CD4-positive, alpha-beta T cell (primary cell): ENCODE measurements at regions not wholly inside any gene's neighbourhood (a gene's known extent, or its start where the extent isn't known, plus 50 kb on each side); places are given as distances from the start of the nearest gene placed in this dataset.
"Not testable (repeated sequence)": the region's sequence is repeated elsewhere in the genome, so short reads cannot be mapped to it uniquely, and the experiment has no call there.

Experiments
- ATAC-seq: fragments of 200-7000 bp; cut with Tn5 transposase; one replicate; pipeline ENCODE4 v1.10.0; 2022; ENCODE audit warnings: mild to moderate bottlenecking; ENCODE audit not compliant: poor library complexity
- CTCF ChIA-PET: fragments of 350-600 bp; sonication (Branson Sonifier 250); formaldehyde crosslinking; loops from one replicate; lab custom pipeline; 2021; ENCODE audit warnings: antibody characterized with exemption, inconsistent platforms; lab: Charles Lee
- POLR2A ChIA-PET: fragments of 350-600 bp; sonication (Branson Sonifier 250); formaldehyde crosslinking; loops from one replicate; lab custom pipeline; 2021; ENCODE audit warnings: antibody characterized with exemption, inconsistent platforms; lab: Charles Lee
- DNase-seq, 14 experiments: peaks; one replicate each; pipeline ENCODE4 v3.0.0-alpha.2; 2013 to 2020; ENCODE audit warnings: mixed read lengths in 2 of 14
- H3K27ac ChIP-seq, 2 donors: one replicate each; pipeline versions ENCODE4 v1.5.1 to v1.7.0; 2013; ENCODE audit warnings: low read length in 2 of 2, low read depth in 1 of 2, mild to moderate bottlenecking in 1 of 2
- H3K27me3 ChIP-seq, 2 experiments: 1 replicate in 1 of 2; 2 replicates in 1 of 2; pipeline versions ENCODE4 v1.6.1 to v1.7.0; 2013; ENCODE audit warnings: low read length in 2 of 2, control low read depth in 1 of 2, mild to moderate bottlenecking in 1 of 2, moderate library complexity in 1 of 2; ENCODE audit not compliant: insufficient read depth in 2 of 2, control insufficient read depth in 1 of 2
- H3K36me3 ChIP-seq: one replicate; pipeline ENCODE4 v1.6.1; 2013; ENCODE audit warnings: low read length, control low read depth; ENCODE audit not compliant: insufficient read depth
- H3K4me1 ChIP-seq: one replicate; pipeline ENCODE4 v1.6.1; 2013; ENCODE audit warnings: low read length, control low read depth; ENCODE audit not compliant: insufficient read depth
- H3K4me3 ChIP-seq: one replicate; pipeline ENCODE4 v1.5.1; 2013; ENCODE audit warnings: mild to moderate bottlenecking, low read length, moderate library complexity
- H3K9me3 ChIP-seq, 2 experiments: 1 replicate in 1 of 2; 2 replicates in 1 of 2; pipeline versions ENCODE4 v1.6.1 to v1.7.0; 2013; ENCODE audit warnings: low read length in 2 of 2, mild to moderate bottlenecking in 2 of 2, control low read depth in 1 of 2, moderate library complexity in 1 of 2; ENCODE audit not compliant: control insufficient read depth in 1 of 2, insufficient read depth in 1 of 2
- H3K27ac Mint-ChIP-seq: one replicate; pipeline ENCODE4 v1.8.0; 2020; ENCODE audit warnings: mixed read lengths
- H3K27me3 Mint-ChIP-seq: one replicate; pipeline ENCODE4 v1.8.0; 2021; ENCODE audit warnings: mixed read lengths
- H3K36me3 Mint-ChIP-seq: one replicate; pipeline ENCODE4 v1.8.0; 2021; ENCODE audit warnings: low read depth, mixed read lengths
- H3K4me1 Mint-ChIP-seq: one replicate; pipeline ENCODE4 v1.8.0; 2021; ENCODE audit warnings: low read depth, mixed read lengths
- H3K4me3 Mint-ChIP-seq: one replicate; pipeline ENCODE4 v1.8.0; 2020; ENCODE audit warnings: mild to moderate bottlenecking, mixed read lengths
- H3K9me3 Mint-ChIP-seq: one replicate; pipeline ENCODE4 v1.8.0; 2020; ENCODE audit warnings: mixed read lengths
- intact Hi-C, 2 experiments: fragments of 100-400 bp; cut with DNase I in 1 of 2; cut with micrococcal nuclease in 1 of 2; formaldehyde crosslinking; loops; one replicate each; pipeline versions ENCODE4 v1.15.1 to v1.9.0; 2023 to 2025; cut with DNase I, micrococcal nuclease
- TF ChIP-seq, protein P1 (sequence below): fragments of 200-600 bp; IDR thresholded peaks from one replicate; pipeline ENCODE4 v1.8.0; 2022; ENCODE audit warnings: antibody characterized with exemption, mild to moderate bottlenecking

- Histone ChIP-seq H3K27ac (no peak overlapping the region), H3K9me3 (no peaks in the 10 kb centered on the region), H3K4me3 (no peak overlapping the region), H3K27me3 (no peaks in the 10 kb centered on the region), H3K36me3 (no peaks in the 10 kb centered on the region), H3K4me1 (peaks cover 17% of the 10 kb centered on the region)
- Mint-ChIP-seq H3K27me3 (no peaks in the 10 kb centered on the region), H3K36me3 (no peaks in the 10 kb centered on the region), H3K4me1 (peaks cover 58% of the 10 kb centered on the region), H3K27ac (no peak overlapping the region), H3K4me3 (no peak overlapping the region), H3K9me3 (no peaks in the 10 kb centered on the region)
- no peak for ATAC-seq
- TF ChIP-seq, protein P1, sequence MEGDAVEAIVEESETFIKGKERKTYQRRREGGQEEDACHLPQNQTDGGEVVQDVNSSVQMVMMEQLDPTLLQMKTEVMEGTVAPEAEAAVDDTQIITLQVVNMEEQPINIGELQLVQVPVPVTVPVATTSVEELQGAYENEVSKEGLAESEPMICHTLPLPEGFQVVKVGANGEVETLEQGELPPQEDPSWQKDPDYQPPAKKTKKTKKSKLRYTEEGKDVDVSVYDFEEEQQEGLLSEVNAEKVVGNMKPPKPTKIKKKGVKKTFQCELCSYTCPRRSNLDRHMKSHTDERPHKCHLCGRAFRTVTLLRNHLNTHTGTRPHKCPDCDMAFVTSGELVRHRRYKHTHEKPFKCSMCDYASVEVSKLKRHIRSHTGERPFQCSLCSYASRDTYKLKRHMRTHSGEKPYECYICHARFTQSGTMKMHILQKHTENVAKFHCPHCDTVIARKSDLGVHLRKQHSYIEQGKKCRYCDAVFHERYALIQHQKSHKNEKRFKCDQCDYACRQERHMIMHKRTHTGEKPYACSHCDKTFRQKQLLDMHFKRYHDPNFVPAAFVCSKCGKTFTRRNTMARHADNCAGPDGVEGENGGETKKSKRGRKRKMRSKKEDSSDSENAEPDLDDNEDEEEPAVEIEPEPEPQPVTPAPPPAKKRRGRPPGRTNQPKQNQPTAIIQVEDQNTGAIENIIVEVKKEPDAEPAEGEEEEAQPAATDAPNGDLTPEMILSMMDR: no peak
- DNase-seq: no peak
- POLR2A ChIA-PET: interaction anchor here (1.2 kb wide), 1 partner anchor 16 kb away, joined by 3 read pairs; no protein-coding TSS in a partner anchor
- CTCF ChIA-PET: no interaction called here
- intact Hi-C loops: loop anchor here in 1 of 2 experiments (5.0 kb wide), 1 partner anchor 125 kb away; the partner anchor contains the start of gene DUSP6
Observed at GRCh38 chr12:89227774-89228173, 124.5 kb downstream of the DUSP6 start.

- H3K9me3 ChIP-seq: no peaks in the 10 kb centered on the region
- peak overlapping the region in 1 of 2 donors; percentile 10 for H3K27ac ChIP-seq
- ChIA-PET POLR2A (interaction anchor here (1.4 to 1.6 kb wide), 2 partner anchors 19 to 126 kb away, joined by 6 to 13 read pairs; partner anchors contain the start of gene DUSP6), CTCF (interaction anchor here (1.3 kb wide), 1 partner anchor 19 kb away, joined by 4 read pairs; no protein-coding TSS in a partner anchor)
- Mint-ChIP-seq H3K4me3 (no peak overlapping the region), H3K4me1 (peaks cover 39% of the 10 kb centered on the region), H3K36me3 (no peaks in the 10 kb centered on the region), H3K9me3 (peaks cover 1% of the 10 kb centered on the region), H3K27ac (peak overlapping the region; percentile 54), H3K27me3 (no peaks in the 10 kb centered on the region)
- H3K27me3 ChIP-seq: no peaks in the 10 kb centered on the region
- ATAC-seq: peak; percentile 31
- no peak overlapping the region for H3K4me3 ChIP-seq
- H3K4me1 ChIP-seq: peaks cover 24% of the 10 kb centered on the region
- peak in 2 of 14 experiments; percentile 24 to 33 for DNase-seq
- TF ChIP-seq, protein P1: no peak
- no peaks in the 10 kb centered on the region for H3K36me3 ChIP-seq
- intact Hi-C loops: loop anchor here in 1 of 2 experiments (2.0 to 5.0 kb wide), 2 partner anchors 55 to 126 kb away; partner anchors contain the start of gene DUSP6
Observed at GRCh38 chr12:89225808-89226411, 126.4 kb downstream of the DUSP6 start.

GRCh38 chr12:89225401-89225800 lies 126.9 kb downstream of the DUSP6 start:
- no peaks in the 10 kb centered on the region for H3K27me3 Mint-ChIP-seq
- ChIA-PET POLR2A (interaction anchor here (1.4 to 1.6 kb wide), 2 partner anchors 19 to 127 kb away, joined by 6 to 13 read pairs; partner anchors contain the start of gene DUSP6), CTCF (interaction anchor here (1.3 kb wide), 1 partner anchor 20 kb away, joined by 4 read pairs; no protein-coding TSS in a partner anchor)
- DNase-seq: peak; percentile 39 to 84 (median 60)
- intact Hi-C loops: loop anchor here in 1 of 2 experiments (2.0 to 5.0 kb wide), 2 partner anchors 55 to 127 kb away; partner anchors contain the start of gene DUSP6
- Histone ChIP-seq H3K4me1 (peaks cover 24% of the 10 kb centered on the region), H3K9me3 (no peaks in the 10 kb centered on the region), H3K4me3 (no peak overlapping the region), H3K27me3 (no peaks in the 10 kb centered on the region), H3K36me3 (no peaks in the 10 kb centered on the region), H3K27ac (peak overlapping the region in 1 of 2 donors; percentile 10)
- peaks cover 36% of the 10 kb centered on the region for H3K4me1 Mint-ChIP-seq
- H3K36me3 Mint-ChIP-seq: no peaks in the 10 kb centered on the region
- ATAC-seq: peak; percentile 98
- peaks cover 2% of the 10 kb centered on the region for H3K9me3 Mint-ChIP-seq
- peak overlapping the region; percentile 9 for H3K4me3 Mint-ChIP-seq
- H3K27ac Mint-ChIP-seq: peak overlapping the region; percentile 54
- TF ChIP-seq, protein P1: no peak

DNA sequence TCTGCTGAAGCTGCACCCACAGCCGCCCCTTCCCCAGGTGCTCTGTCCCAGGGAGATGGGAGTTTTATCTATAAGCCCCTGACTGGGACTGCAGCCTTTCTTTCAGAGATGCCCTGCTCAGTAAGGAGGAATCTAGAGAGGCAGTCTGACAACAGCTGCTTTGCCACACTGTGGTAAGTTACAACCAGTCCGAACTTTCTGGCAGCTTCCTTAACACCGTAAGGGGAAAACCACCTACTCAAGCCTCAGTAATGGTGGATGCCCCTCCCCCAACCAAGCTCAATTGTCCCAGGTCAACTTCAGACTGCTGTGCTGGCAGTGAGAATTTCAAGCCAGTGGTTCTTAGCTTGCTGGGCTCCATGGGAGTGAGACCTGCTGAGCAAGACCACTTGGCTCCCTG lies 129.7 kb downstream of the DUSP6 start:
- H3K4me3 Mint-ChIP-seq, H3K27ac ChIP-seq, ATAC-seq, H3K4me3 ChIP-seq, H3K27me3 ChIP-seq, H3K27me3 Mint-ChIP-seq, CTCF ChIA-PET, H3K36me3 ChIP-seq, H3K36me3 Mint-ChIP-seq, POLR2A ChIA-PET, H3K9me3 ChIP-seq, DNase-seq, intact Hi-C loops, H3K27ac Mint-ChIP-seq, H3K9me3 Mint-ChIP-seq: not testable (repeated sequence)
- peaks cover 36% of the 10 kb centered on the region for H3K4me1 Mint-ChIP-seq
- H3K4me1 ChIP-seq: peaks cover 24% of the 10 kb centered on the region
